Adipose tissue (tissue), 3 donors: ENCODE measurements at regions not wholly inside any gene's neighbourhood (a gene's known extent, or its start where the extent isn't known, plus 50 kb on each side); places are given as distances from the start of the nearest gene placed in this dataset.

Experiments
- H3K27ac ChIP-seq: one replicate; pipeline ENCODE4 v1.5.1; 2013; ENCODE audit warnings: low read depth, low read length
- WGBS, 3 donors: extraction: QIAGEN DNeasy Blood & Tissue Kit; methylation state at CpG; one replicate each; pipeline ENCODE4 v1.1.7; 2013; 5-methylcytosine and 5-hydroxymethylcytosine counted together
- donor health status: healthy with polysubstance abuse.
- donor health status: Bipolar disorder and iron deficiency.
- donor health status: healthy.

GRCh38 chr13:40132249-40132648, 476.8 kb downstream of the COG6 start:
- no peak overlapping the region for H3K27ac ChIP-seq
- 83 to 95% (median 91%) methylated on average over 3 of the region's 3 CpGs for WGBS, 3 donors

DNA sequence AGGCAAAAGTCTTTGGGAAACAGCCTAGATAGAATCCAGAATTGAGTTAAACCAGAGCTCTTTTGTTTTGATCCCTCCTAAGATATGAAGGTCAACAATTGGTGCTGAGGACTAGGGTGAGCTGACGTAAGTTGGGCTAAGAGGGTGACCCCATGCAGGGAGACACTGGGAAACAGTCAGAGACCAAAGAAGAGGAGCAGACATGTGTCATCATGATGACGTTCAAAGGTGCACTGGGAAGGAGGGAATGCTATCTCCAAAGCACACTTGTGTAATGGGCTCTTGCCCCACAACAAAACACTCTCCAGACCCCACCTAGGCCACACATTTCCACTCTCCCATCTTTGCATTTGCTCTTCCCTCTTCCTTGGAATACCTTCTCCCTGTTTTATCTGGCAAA, 481.4 kb downstream of the COG6 start:
- WGBS, 3 donors: 92 to 96% (median 93%) methylated on average over 2 of the region's 2 CpGs
- no peak overlapping the region for H3K27ac ChIP-seq

GRCh38 chr13:40137400-40137799, 481.9 kb downstream of the COG6 start:
- WGBS, 3 donors: 86 to 95% (median 90%) methylated on average over 6 of the region's 6 CpGs
- no peak overlapping the region for H3K27ac ChIP-seq

- no peak overlapping the region for H3K27ac ChIP-seq
- WGBS, 3 donors: 67 to 76% (median 69%) methylated on average over 10 of the region's 10 CpGs
These were observed 484.5 kb downstream of the COG6 start for GRCh38 chr13:40139896-40140520.

DNA sequence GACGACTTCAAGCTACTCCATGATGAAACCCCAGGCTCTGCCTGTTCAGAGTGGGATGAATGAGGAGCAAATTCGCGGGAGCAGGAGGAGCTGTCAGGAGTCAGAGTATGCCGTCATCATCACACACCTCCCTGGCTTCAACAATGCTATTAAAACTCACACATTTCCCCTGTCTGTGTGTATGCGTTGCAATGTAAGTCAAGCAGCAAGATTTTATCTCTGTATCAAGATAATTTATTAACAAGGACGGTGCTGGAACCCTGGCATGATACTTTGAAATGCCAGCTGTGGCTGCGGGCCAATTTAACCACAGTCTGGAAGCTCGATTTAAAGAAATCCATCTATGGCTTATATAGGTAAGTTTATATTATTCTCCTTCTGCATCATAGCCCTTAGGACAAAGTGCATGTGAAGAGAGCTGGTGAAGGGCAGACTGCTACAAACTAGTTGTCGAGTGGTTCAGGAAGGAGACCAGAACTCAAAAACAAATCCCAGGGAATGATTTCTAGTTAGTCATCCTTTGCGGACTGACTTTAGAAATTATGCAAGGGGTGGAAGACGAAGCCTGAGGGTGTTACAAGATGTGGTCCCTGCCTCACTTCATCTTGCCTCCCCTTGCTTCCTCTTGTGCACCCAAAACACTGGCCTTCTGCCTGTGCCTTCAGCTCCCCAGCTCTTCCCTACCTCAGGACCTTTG, 486.5 kb downstream of the COG6 start:
- 64 to 77% (median 67%) methylated on average over 11 of the region's 11 CpGs for WGBS, 3 donors
- H3K27ac ChIP-seq: no peak overlapping the region

GRCh38 chr13:40143106-40143505, 487.6 kb downstream of the COG6 start:
- 76 to 78% (median 77%) methylated on average over 5 of the region's 5 CpGs for WGBS, 3 donors
- no peak overlapping the region for H3K27ac ChIP-seq

DNA sequence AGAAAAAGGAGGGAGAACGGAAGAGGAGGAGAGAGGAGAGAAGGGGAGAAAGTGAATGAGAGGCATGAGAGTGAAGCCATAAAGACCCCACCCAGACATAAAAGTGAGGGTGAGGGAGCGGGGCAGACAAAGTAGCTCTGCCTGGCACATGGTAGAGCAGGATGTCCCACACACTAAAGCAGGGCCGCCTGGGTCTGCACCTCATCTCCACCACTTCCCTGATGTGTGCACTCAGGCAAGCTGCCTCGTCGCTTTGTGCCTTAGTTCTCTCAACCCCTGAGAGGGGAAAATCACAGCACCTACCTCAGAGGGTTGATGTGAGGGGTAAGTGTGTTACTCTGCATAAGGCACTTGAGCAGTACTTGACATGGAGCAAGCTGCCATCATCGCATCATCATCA, 488.1 kb downstream of the COG6 start:
- no peak overlapping the region for H3K27ac ChIP-seq
- 92 to 95% (median 95%) methylated on average over 6 of the region's 6 CpGs for WGBS, 3 donors

- WGBS, 3 donors: 85 to 92% (median 92%) methylated on average over 7 of the region's 7 CpGs
- no peak overlapping the region for H3K27ac ChIP-seq
These were observed 489.7 kb downstream of the COG6 start for GRCh38 chr13:40145139-40145538.

DNA sequence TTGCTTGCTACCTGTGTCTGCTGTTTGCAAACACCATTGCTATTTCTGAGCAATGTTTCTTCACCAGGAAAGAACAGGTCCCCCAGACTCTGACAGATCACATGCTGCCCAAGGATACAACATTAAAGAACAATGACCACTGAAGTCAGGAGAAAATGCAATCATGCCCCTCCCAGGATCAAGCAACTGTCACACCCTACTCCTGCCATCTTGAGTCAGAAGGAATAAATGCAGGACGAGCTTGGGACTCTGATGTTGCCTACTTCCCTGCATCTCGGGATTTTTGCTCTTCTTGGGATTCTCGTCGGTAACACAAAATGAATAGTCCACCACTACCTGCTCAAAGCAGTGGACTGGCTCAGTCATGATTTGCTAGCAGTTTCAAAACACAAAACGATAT, 490.6 kb downstream of the COG6 start:
- WGBS, 3 donors: 84 to 86% (median 85%) methylated on average over 5 of the region's 5 CpGs
- H3K27ac ChIP-seq: no peak overlapping the region

DNA sequence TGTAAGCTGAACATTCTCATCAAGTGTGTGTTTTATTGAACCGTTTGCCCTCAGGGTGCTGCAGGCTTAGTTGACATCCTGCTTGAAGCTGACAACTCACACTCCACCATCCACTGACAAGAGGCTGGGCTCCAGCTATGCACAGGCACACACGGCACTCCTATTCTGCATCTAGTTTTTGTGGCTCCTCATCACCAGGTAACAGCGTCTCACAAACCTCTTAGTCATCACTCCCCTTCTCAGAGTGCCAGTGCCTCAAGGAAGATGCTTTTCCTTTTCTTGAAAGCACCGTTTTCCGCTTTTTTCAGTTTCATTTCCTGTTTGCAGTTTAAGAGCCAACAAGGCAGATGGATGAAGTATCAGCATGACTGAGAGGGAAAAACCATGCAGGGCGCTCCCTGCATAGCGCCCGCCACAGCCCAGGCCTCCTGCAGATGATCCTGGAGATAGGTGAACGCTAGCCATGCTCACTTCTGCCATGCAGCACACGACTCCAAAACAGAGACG, 491.2 kb downstream of the COG6 start:
- WGBS, 3 donors: 54 to 81% (median 60%) methylated on average over 11 of the region's 11 CpGs
- no peak overlapping the region for H3K27ac ChIP-seq

GRCh38 chr13:40148101-40148500, 492.6 kb downstream of the COG6 start:
- H3K27ac ChIP-seq: no peak overlapping the region
- WGBS, 3 donors: 85 to 90% (median 90%) methylated on average over 4 of the region's 4 CpGs

GRCh38 chr13:40148742-40149141, 493.3 kb downstream of the COG6 start:
- 86 to 100% (median 96%) methylated on average over 1 of the region's 1 CpG for WGBS, 3 donors
- H3K27ac ChIP-seq: no peak overlapping the region

DNA sequence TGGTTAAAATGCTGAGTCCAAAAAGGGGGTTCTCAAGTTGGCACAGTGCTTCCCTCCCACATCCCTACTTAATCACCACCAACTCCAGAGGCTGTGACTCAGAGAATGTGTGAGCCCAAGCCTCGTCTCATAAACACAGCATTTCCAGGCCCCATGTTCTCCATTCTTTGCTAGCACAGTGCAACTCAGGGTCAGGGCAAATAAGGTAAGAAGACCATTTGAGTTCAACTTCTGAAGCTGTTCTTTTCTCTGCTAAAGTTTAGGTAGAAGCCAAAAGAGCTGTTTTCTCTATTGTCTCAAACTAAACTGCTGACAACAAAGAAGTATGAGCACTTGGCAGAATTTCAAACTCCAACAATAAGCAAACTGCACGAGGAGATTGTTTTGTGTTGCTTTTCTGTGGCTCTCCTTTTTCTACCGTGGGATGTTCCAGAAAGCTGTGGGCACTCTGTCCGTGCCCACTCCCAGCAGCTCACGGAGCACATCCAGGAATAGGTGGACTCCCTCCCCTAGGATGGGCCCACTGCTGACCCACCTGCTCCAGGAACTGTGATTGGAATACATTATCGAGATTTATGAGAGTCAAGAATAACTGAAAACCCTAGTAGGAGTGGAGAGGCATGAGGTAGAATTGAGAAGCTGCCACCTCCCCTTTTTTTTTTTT, 494.3 kb downstream of the COG6 start:
- WGBS, 3 donors: 45 to 51% (median 48%) methylated on average over 6 of the region's 6 CpGs
- H3K27ac ChIP-seq: no peak overlapping the region

GRCh38 chr13:40151673-40152072, 496.2 kb downstream of the COG6 start:
- whole genome bisulfite sequencing, 3 donors: 98 to 100% (median 100%) methylated on average over 2 of the region's 2 CpGs
- no peak overlapping the region for H3K27ac ChIP-seq

DNA sequence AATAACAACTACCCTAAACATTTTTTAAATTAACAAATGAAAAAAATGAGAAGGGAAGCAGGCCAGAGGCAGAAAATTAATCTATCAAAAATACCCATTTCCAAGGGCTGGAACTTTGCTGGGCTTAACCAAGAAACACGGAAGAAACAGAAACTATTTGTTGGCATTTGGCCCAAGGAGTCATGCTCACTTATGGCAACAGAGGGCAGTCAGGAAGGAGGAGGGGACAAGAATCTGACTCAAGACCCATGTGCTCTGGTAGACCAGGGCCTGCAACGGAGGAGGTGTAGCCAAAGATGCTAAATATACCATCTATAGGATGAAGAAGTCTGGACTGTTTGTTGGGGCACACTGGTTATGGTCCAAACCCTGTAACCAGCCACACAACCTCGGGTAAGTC, 496.7 kb downstream of the COG6 start:
- no peak overlapping the region for H3K27ac ChIP-seq
- WGBS, 3 donors: 57 to 64% (median 61%) methylated on average over 3 of the region's 3 CpGs

- H3K27ac ChIP-seq: no peak overlapping the region
- 69 to 76% (median 72%) methylated on average over 4 of the region's 4 CpGs for WGBS, 3 donors
These were observed 497.5 kb downstream of the COG6 start for GRCh38 chr13:40152922-40153321.

GRCh38 chr13:40153516-40153915, 498.1 kb downstream of the COG6 start:
- whole genome bisulfite sequencing, 3 donors: 53 to 78% (median 61%) methylated on average over 2 of the region's 2 CpGs
- H3K27ac ChIP-seq: no peak overlapping the region

GRCh38 chr13:40155201-40155600, 499.7 kb downstream of the COG6 start:
- WGBS, 3 donors: 97 to 98% (median 97%) methylated on average over 2 of the region's 2 CpGs
- H3K27ac ChIP-seq: no peak overlapping the region

DNA sequence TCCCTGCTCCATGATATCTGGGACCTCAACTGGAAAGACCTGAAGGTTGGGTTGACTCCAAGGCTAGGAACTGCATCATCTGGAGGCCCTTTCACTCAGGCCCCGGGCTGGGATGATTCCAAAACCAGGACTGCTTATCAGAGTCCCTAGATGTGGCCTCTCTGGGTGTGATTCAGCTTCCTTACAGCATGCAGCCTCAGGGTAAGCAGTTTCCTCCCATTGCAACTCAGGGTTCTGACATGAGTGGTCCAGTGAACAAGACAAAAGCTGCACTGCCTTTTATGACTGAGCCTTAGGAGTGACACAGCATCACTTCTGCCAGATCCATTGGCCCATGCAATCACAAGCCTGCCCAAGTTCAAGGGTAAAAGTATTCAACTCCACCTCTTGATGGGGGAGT, 502.8 kb downstream of the COG6 start:
- 33 to 43% (median 38%) methylated on average over 1 of the region's 1 CpG for WGBS, 3 donors
- H3K27ac ChIP-seq: no peak overlapping the region

DNA sequence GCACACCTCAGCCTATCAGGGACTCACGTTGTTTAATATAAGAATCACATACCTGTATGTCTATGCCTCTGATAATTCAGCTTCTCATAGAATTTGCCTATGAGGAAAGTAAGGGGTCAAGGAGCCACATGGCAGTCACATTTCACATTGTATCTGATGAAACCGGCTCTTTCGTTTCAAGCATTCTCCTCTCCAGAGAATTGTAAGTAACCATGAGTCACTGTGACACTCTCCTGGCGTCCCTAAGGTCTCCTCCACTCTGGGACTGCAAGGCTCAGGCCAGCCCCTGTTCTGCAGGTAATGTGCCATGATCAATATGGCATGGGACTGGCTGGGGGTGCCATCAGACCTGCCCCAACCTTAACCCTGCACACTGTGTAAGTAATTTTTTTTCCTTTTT, 503.3 kb downstream of the COG6 start:
- 84 to 88% (median 87%) methylated on average over 4 of the region's 4 CpGs for WGBS, 3 donors
- no peak overlapping the region for H3K27ac ChIP-seq
